Skeletal muscle satellite cell (primary cell): ENCODE measurements at regions not wholly inside any gene's neighbourhood (a gene's known extent, or its start where the extent isn't known, plus 50 kb on each side); places are given as distances from the start of the nearest gene placed in this dataset.

Experiments used
- H3K27me3 ChIP-seq: 2 replicates; pipeline ENCODE4 v1.7.0; 2013; ENCODE audit warnings: low read length; ENCODE audit not compliant: control insufficient read depth, insufficient read depth
- H3K36me3 ChIP-seq: 2 replicates; pipeline ENCODE4 v1.7.0; 2013; ENCODE audit warnings: mild to moderate bottlenecking, control low read depth, low read length; ENCODE audit not compliant: insufficient read depth
- H3K4me1 ChIP-seq: 2 replicates; pipeline ENCODE4 v1.7.0; 2013; ENCODE audit warnings: low read length; ENCODE audit not compliant: control insufficient read depth, insufficient read depth
- H3K4me2 ChIP-seq: 2 replicates; pipeline ENCODE4 v1.7.0; 2013; ENCODE audit warnings: mild to moderate bottlenecking, low read length
- H3K4me3 ChIP-seq: 2 replicates; pipeline ENCODE4 v1.7.0; 2013; ENCODE audit warnings: low read length
- H3K9ac ChIP-seq: 2 replicates; pipeline ENCODE4 v1.7.0; 2013; ENCODE audit warnings: mild to moderate bottlenecking, low read depth, low read length, moderate library complexity
- H3K9me3 ChIP-seq: replicated peaks from 2 replicates; pipeline ENCODE4 v1.7.0; 2013; ENCODE audit warnings: mild to moderate bottlenecking, control low read depth, low read length

- Histone ChIP-seq H3K27me3 (peaks cover 12% of the 10 kb centered on the region), H3K36me3 (no peaks in the 10 kb centered on the region), H3K4me3 (no peak overlapping the region), H3K9me3 (no peaks in the 10 kb centered on the region), H3K4me2 (no peak overlapping the region), H3K9ac (no peak overlapping the region), H3K4me1 (peaks cover 11% of the 10 kb centered on the region)
These were observed 148.5 kb downstream of the SPP2 start for GRCh38 chr2:234198976-234199375.

DNA sequence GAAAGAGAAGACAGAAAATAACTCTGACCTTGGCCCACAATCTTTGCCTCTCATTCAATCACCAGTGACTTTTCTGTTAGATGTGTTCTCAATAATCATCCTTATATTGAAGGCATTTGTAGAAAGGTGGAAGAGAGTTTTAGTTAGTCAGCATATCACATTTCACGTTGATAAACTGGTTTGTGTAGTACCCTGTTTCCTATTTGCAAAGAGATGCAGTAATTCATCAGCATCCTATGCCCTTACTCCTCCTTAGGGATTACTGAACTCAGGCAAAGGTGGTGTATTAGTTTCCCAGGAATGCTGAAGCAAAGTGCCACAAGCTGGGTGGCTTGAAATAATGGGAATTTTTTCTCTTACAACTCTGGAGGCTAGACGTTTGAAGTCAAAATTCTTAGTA lies 145.0 kb downstream of the SPP2 start:
- Histone ChIP-seq H3K27me3 (peaks cover 12% of the 10 kb centered on the region), H3K4me1 (no peaks in the 10 kb centered on the region), H3K4me3 (no peak overlapping the region), H3K4me2 (no peak overlapping the region), H3K36me3 (no peaks in the 10 kb centered on the region), H3K9me3 (no peaks in the 10 kb centered on the region), H3K9ac (no peak overlapping the region)

DNA sequence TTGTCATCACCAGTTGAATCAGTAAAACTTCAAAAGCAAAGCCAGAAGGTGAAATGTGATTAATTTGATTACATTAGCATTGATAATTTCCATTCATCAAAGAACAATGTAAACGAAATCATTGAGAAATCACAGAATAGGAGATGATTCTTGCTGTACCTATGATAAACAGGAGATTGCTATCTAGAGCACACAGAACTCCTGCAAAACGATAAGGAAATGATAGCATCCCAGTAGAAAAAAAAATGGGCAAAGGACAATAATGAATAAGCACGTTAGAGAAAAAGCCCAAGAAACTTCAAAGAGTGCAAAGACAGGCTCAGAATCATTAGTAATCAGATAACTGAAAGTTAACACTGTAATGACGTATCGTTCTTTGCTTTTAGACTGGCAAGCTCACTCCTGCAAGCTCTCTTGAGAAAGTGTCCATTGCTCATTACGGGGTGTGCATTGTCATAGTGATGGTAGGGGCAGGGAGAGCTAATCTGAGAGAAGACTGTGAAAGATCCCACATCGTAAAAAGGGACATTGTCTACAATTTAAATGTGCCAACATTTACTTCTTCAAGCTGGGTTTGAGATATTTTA lies 143.6 kb downstream of the SPP2 start:
- H3K27me3 ChIP-seq: peaks cover 12% of the 10 kb centered on the region
- no peak overlapping the region for H3K4me2 ChIP-seq
- H3K36me3 ChIP-seq: no peaks in the 10 kb centered on the region
- H3K4me1 ChIP-seq: no peaks in the 10 kb centered on the region
- no peaks in the 10 kb centered on the region for H3K9me3 ChIP-seq
- no peak overlapping the region for H3K9ac ChIP-seq
- no peak overlapping the region for H3K4me3 ChIP-seq

DNA sequence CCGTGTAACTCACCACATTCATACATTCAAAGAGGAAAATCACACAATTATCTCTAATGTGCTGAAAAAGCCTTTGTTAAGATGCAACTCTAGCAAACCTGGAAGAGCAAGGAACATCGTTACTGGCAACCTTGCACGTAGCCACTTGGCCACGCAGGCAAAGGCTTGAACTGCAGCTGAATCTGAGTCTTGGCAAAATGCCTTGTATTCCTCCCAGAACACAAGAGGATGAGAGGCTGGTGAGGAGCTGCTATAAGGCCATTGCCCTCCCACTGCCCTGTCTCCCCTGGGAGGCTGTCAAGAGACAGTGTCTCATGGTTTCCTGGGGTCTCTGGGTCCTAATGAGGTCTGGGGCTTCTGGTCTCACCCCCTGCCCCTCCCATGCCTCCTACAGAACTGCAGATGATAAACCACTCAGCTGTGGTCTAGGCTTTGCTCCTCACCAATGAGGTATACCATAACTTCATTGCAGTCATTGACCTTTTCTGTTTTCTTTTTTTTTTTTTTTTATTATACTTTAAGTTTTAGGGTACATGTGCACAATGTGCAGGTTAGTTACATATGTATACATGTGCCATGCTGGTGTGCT lies 141.4 kb downstream of the SPP2 start:
- no peaks in the 10 kb centered on the region for H3K9me3 ChIP-seq
- H3K4me3 ChIP-seq: no peak overlapping the region
- no peaks in the 10 kb centered on the region for H3K4me1 ChIP-seq
- H3K36me3 ChIP-seq: no peaks in the 10 kb centered on the region
- peaks cover 4% of the 10 kb centered on the region for H3K27me3 ChIP-seq
- H3K9ac ChIP-seq: no peak overlapping the region
- H3K4me2 ChIP-seq: no peak overlapping the region

- Histone ChIP-seq H3K4me2 (no peak overlapping the region), H3K4me1 (no peaks in the 10 kb centered on the region), H3K36me3 (no peaks in the 10 kb centered on the region), H3K9ac (no peak overlapping the region), H3K9me3 (no peaks in the 10 kb centered on the region), H3K27me3 (peaks cover 8% of the 10 kb centered on the region), H3K4me3 (no peak overlapping the region)
These were observed 139.3 kb downstream of the SPP2 start for GRCh38 chr2:234189786-234190300.

DNA sequence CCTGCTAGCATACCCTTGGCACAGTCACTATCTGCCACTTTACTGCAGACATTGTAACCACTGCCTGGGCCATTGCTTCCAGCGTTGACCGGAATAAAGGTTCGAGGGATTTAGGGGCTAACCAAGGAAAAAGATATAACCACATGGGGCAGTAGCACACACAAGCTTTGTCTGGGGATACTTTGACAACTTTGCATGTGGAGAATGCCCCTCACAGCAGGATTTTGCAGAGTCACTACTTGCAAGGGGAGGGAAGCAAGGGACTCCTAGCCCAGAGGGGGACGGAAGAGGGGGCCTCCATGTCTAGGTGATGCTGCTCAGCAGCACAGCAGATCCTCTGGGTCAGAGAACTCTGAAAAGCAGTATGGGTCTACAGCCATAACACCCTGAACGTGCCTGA lies 138.7 kb downstream of the SPP2 start:
- no peak overlapping the region for H3K4me3 ChIP-seq
- H3K9me3 ChIP-seq: no peaks in the 10 kb centered on the region

GRCh38 chr2:234187646-234188174 lies 137.2 kb downstream of the SPP2 start:
- no peak overlapping the region for H3K9ac ChIP-seq
- H3K36me3 ChIP-seq: no peaks in the 10 kb centered on the region
- peaks cover 19% of the 10 kb centered on the region for H3K27me3 ChIP-seq

More for the DNA sequence above, 138.7 kb downstream of the SPP2 start:
- no peaks in the 10 kb centered on the region for H3K4me1 ChIP-seq
- peaks cover 14% of the 10 kb centered on the region for H3K27me3 ChIP-seq
- H3K9ac ChIP-seq: no peak overlapping the region
- no peaks in the 10 kb centered on the region for H3K36me3 ChIP-seq
- no peak overlapping the region for H3K4me2 ChIP-seq

GRCh38 chr2:234181121-234181520 lies 130.6 kb downstream of the SPP2 start:
- Histone ChIP-seq H3K4me2 (no peak overlapping the region), H3K4me1 (no peaks in the 10 kb centered on the region), H3K36me3 (no peaks in the 10 kb centered on the region), H3K4me3 (no peak overlapping the region), H3K9me3 (no peaks in the 10 kb centered on the region), H3K27me3 (peaks cover 33% of the 10 kb centered on the region), H3K9ac (no peak overlapping the region)

More at GRCh38 chr2:234187646-234188174, 137.2 kb downstream of the SPP2 start:
- Histone ChIP-seq H3K4me2 (no peak overlapping the region), H3K9me3 (no peaks in the 10 kb centered on the region), H3K4me3 (no peak overlapping the region), H3K4me1 (no peaks in the 10 kb centered on the region)

GRCh38 chr2:234179031-234179363 lies 128.5 kb downstream of the SPP2 start:
- H3K4me2 ChIP-seq: no peak overlapping the region
- H3K4me3 ChIP-seq: no peak overlapping the region
- H3K9me3 ChIP-seq: no peaks in the 10 kb centered on the region
- peaks cover 20% of the 10 kb centered on the region for H3K27me3 ChIP-seq
- H3K9ac ChIP-seq: no peak overlapping the region
- no peaks in the 10 kb centered on the region for H3K36me3 ChIP-seq
- no peaks in the 10 kb centered on the region for H3K4me1 ChIP-seq

DNA sequence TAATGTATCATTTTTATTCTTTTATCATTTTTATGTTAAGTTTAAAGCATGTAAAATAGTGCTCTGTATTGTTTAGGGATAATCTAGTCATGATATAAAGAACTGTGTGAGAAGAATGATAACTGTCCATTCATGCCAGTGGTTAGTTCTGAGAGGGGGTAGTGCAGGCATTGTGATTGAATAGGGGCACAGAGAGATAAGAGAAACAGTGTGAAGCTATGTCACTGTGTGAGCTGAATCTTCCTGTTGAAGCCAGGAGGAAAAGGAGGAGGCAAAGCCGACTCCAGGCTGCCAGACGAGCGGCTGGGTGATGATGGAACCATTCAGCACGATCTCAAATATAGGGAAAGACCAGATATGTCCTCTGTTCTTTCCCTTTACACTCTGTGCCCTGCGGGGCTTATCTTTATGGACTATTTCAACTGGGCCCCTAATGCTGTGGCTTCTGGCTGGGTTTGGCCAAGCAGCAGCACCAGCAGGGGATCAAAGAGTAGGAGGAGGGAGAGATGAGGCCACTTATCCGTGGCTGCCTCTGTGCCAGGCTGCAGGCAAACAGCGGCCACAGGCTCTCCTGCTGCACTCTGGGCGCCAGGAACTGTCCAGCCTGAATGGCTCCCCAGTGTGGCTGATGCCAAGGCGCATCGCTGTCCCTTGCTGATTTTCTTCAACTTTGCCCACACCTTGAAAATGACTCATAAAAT lies 128.0 kb downstream of the SPP2 start:
- H3K4me2 ChIP-seq: no peak overlapping the region
- no peaks in the 10 kb centered on the region for H3K9me3 ChIP-seq
- no peaks in the 10 kb centered on the region for H3K36me3 ChIP-seq
- H3K4me3 ChIP-seq: no peak overlapping the region
- peaks cover 20% of the 10 kb centered on the region for H3K27me3 ChIP-seq
- no peaks in the 10 kb centered on the region for H3K4me1 ChIP-seq
- H3K9ac ChIP-seq: no peak overlapping the region

GRCh38 chr2:234175649-234176048 lies 125.1 kb downstream of the SPP2 start:
- Histone ChIP-seq H3K4me1 (no peaks in the 10 kb centered on the region), H3K36me3 (no peaks in the 10 kb centered on the region), H3K27me3 (peaks cover 7% of the 10 kb centered on the region)

More at GRCh38 chr2:234175649-234176048, 125.1 kb downstream of the SPP2 start:
- Histone ChIP-seq H3K9me3 (no peaks in the 10 kb centered on the region), H3K4me3 (no peak overlapping the region), H3K9ac (no peak overlapping the region), H3K4me2 (no peak overlapping the region)
